CD4-positive, alpha-beta T cell treated with Interferon alpha-2 for 1 hour (primary cell): ENCODE measurements at regions not wholly inside any gene's neighbourhood (a gene's known extent, or its start where the extent isn't known, plus 50 kb on each side); places are given as distances from the start of the nearest gene placed in this dataset.

Experiments used
- DNase-seq, 2 donors: peaks; one replicate each; pipeline ENCODE4 v3.0.0-alpha.2; 2020 to 2022

DNA sequence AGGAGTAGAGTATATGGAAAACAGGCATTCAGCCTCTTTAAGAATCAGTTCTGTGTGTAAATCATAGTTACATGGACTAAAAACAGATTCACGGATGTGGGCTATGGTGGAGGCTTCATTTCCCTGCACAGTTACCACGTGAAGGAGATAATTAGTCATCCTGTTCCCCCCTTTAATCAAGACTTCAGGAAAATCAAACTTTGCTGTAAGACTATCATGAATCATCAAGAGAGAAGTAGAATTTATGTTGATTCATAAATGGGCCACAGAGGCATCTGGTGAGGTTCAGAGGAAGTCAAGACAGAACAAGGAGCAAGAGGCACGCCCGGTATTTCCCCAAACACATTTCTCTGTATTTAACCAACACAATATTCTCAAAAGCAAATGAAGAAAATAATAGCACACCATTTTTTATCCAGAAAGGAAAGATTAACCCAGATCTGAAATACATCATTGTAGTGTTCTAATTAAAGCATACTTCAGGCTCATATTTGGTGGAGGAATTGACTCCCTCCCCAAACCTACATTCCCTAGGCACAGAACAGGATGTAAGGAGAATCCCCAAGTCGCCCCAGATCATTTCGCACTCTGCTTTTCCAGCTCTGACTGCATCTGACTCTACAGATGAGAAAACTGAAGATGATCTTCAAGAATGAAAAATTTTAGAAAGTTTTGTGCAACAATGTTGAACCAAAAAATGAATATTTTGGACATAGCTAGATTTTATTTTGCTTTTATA lies 175.8 kb upstream of the GAS1 start:
- no peak for DNase-seq

DNA sequence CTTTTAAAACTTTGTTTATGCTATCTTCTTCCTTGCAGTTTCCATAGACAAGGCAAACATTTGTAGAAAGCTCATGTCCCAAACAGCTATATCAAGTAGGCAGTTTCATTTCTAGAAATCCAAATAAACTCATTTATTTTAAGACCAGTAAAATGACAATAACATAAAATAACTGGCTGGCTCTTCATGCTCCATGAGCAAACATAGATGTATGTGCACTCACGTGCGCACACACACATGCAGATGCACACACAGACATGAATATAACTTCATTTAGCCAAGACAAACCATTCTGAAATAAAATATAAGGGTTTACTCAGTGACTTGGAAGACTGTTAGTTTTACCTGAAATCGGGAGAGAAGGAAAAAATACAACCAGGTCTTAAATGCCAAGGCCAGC lies 176.5 kb upstream of the GAS1 start:
- no peak for DNase-seq

DNA sequence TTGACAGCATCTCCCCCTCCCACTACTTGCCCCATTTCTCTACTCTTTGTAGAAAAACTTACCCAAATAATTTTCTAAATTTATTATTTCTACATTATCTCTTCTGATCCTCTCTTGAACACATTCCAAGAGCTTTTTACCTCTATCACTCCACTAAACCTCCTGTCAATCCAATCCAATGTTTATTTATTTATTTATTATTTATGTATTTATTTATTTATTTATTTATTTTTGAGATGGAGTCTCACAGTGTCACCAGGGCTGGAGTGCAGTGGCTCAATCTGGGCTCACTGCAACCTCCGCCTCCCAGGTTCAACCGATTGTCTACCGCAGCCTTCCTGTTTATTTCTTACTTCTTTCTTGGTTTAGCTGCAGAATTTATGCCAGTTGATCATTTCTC lies 178.5 kb upstream of the GAS1 start:
- DNase-seq = no peak

DNA sequence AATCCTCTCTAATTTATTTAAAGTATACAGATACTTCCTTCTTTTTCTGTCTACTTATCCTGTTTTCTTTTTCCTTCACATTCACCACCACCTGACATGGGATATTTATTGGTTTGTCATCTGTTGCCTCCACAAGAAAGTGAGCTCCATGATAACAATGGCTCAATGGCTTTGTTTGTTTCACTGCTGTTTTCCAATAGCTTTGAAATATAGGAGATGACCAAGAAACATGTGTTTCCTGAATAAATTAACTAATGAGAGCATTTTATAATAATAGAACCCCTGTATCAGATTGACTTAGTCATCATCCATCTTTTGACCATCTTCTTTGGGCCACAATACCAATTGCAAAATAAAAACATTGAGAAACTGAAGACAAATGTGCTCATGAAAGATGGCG lies 180.2 kb upstream of the GAS1 start:
- no peak for DNase-seq

DNA sequence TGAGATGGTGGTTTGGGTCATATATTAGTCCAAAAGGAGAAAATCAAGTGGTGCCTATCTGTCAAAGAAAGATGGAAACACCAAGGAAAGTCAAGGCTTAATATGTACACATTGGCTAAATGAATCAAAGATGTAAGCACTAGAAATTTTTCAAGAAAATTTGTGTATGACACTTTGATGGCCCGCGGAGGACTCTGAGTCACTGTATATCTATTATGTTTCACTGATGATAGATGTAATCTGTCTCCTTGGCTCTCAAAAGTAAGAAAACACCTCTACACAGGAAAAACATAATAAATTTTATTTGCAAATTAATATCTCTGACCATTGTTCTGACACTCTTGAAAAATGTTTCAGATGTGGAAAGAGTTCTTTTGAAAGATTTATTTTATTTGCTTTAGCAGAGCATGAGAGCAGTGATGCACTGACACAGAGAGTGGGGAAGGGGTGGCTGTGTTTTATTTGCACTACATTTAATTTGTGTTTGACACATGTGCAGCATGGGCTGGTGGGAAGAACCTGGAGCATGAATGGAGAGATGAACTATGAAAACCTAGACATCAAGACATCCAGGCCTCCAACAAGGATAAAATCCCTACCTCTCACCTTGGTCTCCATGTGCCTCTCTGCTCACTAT lies 180.8 kb upstream of the GAS1 start:
- DNase-seq = no peak

DNA sequence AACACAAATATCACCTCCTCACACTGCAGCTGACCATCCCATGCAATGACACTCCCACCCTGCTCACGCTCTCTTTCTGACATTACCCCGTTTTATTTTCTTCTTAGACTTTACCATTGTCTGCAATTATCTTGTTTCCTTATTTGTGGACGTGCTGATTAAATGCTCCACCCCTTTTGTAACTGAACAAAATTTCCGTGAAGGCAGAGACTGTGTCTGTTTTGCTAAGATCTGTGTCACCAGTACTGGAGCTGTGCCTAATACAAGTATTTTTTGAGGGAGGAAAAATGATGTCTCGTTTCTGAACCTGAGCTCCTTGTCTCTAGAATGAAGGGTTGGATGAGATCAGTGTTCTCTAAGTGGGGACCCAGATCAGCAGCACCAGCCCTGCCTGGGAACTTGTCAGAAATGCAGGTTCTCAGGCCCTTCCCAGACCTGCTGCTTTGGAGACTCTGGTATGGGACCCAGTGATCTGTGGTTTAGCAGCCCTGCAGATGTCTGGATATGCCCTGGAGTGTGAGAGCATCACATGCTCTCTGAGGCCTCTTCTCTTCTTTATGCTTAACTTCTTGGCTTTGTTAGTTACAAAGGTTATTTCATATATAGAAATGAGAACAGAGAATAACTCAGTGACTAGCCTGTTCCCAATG lies 181.7 kb upstream of the GAS1 start:
- no peak for DNase-seq

DNA sequence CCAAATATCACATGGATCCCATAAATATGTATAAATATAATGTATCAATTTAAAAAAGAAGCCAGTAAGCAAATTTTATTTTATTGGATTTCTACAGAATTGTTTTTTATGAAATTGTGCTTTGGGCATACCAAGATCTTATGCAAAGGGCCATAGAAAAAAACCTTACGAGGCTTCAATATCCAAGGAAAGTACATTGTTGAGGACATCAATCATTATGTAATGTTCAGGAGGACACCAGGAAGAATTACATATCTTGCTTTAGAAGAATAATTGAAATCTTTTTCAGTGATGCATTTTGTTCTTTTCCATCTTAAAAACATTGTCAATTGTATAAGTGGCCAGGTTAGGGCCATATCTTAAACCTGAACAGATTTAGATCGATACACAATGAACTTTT lies 187.8 kb upstream of the GAS1 start:
- no peak for DNase-seq

DNA sequence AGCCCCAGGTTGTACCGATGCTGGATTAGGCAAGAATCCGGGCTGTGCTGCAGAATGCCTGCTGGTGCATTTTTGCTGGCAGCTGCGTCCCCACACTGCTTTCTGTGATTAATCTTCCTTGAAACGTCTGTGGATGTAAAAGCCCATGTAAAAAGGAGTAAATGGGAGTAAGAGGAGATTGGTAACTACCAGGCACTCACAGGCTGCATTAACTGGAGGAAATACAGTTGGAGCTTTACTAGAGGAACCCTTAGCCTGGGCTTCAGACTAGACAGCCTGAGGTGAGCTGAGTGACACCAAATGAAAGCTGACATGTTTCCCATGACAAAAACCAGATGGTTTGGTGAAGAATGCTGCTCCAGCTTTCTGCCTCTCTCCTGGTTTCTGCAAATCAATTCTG lies 190.4 kb upstream of the GAS1 start:
- DNase-seq = no peak

DNA sequence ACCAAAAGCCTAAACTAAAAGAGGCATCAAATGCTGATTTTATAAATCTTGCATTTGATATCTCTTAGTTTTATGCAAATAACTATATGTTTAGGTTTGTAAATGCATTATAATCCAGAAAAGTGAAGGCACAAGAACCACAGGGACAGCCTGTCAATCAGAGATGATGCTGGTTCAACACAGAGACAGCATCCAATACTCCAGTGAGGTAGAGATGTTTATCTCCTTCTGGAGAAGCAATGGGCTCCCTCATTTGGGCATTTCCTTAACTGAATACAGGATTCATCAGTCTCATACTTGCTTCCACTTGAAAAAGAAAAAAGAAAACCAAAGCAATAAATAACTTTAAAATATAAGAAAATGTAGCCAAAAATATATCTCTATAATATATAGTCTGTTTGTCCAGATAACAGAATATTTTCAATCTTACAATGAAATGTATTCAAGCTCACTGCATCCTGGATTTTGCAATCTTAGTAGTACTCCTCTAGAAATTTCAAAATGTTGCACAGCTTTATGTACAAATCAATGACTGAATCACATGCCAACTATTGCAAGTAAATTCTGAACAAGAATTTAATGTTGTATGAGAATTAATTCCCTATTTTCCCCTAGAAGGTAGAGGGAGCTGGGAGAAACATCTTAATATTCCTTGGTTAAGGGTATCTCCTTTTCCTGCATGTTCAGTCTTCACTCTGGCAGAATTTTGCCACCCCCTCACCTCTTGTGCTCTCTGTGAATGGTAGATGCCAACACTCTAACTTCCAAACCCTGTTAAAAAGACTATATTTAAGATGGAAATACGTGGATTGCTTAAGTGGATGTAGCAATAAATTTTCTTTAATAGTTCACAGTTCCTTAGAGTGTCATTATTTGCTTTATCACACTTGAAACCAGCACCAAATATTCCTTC lies 191.1 kb upstream of the GAS1 start:
- no peak for DNase-seq

DNA sequence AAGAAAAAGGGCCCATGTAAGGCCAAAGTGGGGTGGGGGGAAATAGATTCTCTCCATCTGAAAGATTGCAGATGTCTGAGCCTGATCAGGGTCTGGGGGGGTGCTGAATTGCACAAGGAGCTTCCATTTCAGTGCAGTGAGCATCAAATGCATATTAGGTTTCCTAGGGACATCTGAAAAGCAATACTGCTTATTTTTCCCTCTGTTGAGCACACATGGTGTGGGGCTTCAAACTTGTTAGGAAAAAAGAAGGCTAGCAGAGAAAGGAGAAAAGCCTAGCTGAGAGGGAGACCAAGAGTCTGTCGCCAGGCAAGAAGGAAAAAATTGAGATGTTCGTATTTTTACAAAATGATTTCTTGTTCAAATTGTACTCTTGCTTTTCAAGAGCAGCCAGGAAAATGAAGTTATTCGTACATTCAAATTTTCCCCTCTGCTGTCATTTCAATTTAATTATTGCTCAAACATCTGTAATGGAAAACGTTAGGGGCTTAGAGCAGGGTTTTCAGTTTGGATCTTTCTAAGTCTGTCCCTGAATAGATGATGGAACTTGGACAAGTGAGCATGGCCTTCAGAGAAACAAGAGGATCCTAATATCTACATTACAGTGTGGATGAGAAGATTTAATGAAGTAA lies 191.9 kb upstream of the GAS1 start:
- no peak for DNase-seq

DNA sequence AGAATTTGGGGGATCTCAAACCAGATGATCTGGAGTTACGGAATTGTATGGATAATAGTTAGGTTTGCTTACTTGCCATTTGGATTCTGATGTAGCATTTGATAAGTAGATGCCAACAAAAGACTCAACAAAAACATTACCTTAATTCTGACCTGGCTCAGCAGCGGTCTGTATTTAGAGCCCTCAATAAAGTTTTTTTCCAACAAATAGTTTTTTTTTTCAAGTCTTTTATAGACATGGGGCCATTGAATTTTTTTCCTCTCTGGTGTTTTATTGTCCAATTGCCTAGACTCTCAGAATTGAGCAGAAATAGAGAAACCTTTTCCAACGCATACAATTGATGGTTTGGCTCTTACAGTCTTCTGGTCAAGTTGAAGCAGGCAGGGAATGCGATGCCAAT lies 192.8 kb upstream of the GAS1 start:
- no peak for DNase-seq

DNA sequence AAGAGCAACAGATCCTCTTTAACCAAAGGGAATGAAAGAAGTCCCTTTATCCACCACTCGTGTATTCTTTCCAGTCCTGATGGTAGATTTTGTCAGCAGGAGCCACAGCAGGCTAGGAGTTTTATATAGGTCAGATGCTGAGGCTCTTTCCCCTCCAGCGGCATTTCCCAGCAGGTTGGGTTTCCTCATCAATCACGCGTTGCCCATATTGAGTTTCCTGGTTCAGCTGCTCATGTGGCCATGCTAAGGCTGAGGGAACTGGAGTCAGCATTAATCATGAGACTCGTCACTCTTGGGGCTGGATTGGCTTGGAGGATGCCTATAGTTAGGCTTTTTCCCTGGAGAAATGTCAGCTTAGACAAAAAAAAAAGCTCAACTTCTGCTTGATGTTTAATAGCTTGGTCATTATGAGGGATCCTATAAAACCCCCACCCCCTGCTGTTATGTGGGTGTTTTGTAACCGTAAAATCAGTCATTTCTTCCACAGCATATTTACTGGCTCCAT lies 193.4 kb upstream of the GAS1 start:
- no peak for DNase-seq

DNA sequence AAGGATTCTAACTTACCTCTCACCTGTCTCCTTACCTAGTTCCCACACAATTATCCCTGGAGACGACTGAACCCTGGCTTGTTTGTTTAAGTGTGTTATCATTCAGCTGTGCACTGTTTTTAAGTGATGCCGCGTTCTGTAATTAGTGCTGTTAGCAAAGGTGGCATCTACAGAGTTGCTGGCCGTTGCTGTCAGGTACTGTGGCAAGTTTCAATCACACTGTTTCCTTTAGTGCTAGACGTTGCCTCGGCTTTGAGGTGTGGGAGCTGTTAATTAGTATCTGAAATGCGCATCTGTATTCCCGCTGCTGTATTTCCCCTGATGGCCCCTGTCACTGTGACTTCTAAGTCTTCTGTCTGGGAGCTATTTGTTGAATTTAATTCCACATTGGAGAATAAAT lies 193.8 kb upstream of the GAS1 start:
- DNase-seq = no peak

DNA sequence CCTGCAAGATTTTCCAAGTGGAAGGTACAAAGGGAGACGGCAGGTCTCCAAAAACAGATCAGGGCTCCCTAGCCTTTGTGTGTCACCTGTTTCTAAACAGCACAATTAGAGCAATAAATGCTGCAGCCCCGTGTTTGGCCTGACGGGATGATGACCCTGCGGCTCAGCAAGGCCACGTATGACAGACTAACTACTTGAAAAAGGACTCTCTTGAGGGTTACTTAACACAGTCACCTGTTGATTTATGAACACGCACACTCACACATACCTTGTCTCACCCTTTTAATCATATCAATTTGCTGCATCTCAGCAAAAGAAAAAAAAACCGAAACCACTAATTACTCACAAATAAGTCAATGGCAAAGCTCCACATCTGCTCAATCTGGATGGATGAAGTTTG lies 199.6 kb upstream of the GAS1 start:
- no peak for DNase-seq

DNA sequence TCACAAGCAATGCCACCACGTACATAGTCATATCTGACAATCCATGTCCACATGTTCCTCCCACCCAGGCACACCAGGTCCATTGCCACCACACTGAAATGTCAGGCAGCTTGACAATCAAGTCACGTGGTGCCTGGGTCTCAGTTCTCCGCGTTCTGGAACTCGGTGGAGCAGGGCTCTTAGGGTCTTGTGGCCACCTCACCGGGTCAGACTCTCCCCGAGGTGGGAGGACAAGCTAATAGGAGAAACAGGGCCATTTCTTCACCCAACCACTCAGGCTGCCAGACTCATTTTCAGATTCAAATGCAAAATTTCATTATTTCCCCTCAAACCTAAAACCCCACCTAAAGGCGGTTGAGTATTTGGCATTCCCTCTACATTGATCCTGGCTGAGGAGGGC lies 200.5 kb upstream of the GAS1 start:
- no peak for DNase-seq

DNA sequence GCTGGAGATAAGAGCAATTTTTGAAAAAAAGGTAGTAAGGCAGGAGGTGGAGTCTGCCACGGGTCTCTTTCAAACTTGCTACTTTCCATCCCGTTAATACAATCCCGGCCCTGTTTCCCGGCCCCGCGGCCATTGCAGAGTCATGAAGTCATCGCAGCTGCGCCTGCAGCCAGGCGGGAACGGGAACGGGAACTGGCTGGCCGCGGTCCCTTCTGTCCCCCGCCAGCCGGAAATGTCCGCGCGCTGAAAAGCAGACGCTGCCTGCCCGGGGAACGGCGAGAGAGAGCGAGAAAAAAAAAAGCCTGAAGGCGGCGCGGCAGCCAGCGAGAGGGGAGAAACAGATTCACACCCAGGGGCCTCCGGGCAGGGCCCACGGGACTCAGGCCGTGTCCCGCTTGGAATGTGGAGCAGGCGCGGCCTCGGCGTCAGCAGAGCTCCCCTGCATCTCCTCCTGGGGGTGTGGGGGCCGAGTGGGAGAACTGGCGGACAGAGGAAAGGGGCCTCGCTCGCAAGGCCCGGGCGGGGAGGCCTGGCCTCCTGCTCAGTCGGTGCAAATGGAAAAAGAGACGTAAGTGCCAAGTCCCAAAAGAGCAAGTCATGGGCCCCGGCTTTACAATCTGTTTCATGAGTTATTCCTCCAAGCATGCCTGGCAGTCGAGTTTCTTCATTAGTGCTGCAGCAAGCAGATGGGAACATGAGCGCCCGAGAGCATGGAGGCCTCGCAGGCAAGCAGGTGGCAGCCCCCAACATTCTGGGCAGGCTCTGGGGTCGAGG lies 201.2 kb upstream of the GAS1 start:
- DNase-seq = no peak

DNA sequence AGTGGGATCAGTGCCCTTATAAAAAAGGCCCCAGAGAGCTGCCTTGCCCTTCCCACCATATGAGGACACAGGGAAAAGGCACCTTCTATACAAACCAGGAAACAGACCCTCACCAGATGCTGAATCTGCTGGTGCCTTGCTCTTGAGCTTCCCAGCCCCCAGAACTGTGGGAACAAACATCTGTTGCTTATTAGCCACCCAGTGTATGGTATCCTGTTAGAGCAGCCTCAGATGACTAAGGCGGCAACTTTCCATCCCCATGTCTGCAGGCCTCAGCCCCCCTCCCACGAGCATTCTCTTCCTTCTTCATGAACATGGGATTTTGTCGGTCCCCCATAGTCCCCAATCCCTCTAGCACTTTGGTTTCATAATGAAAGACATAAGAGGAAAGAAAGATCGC lies 202.5 kb upstream of the GAS1 start:
- DNase-seq = no peak

DNA sequence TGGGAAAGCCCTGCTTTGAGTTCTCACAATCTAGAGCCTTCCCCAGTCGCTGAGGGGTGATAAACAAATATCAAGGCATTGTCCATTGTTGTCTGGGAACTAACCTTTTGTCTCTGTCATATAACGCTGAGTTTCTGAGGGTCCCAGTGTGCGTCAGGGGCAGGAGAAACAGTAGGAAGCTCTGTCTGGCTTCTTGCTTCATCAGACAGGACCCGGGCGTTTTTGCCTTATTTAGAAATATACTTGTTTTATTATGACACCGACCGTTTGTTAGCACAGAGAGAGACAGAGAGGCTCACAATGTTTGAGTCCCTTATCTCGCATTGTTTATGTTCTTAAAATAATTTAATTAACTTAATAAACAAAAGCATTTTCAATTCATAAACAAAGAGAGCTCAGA lies 204.9 kb upstream of the GAS1 start:
- DNase-seq = no peak

DNA sequence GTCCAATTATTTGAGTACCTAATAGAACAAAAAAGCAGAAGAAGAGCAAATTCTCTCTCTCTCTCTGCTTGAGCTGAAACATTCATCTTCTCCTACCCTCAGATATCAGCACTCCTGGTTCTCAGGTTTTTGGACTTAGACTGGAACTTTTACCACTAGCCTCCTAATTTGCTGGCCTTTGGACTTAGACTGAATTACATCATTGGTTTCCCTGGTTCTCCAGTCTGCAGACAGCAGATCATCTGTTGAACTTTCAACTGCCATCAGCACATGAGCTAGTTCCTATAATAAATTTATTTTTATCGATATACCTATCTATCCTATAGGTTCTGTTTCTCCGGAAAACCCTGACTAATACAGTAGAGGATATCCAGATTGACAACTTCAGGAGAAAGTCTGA lies 208.9 kb upstream of the GAS1 start:
- DNase-seq = no peak

DNA sequence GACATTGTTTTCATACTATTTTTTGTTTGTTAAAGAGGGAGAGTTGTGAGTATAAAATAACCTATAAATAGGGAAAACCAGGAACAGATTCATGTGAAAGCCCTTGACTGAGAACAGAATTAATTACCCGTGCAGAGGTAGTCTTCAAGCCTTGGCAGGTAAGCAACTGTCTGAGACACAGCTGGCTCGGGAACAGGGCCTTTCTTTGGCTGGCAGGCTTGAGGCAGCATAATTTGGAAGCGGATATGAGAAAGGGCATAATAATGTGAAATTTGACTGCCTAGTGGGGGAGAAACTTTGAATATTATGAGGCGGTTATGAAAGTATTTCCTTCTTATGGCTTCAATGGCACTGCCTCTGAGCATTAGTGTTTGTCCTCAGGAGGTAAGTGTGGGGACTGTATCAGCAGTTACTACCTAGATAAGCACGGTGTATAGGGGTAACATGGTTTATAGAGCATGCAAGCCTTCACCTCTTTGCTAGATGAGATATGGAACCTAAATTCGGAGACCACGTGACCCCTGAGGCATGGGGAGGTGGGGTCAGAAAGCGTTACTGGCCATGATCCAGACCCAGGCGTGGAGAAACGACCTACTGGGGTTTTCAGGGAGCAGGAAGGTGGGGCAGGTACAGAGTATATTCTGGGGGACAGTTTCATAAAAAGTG lies 210.2 kb upstream of the GAS1 start:
- no peak for DNase-seq

DNA sequence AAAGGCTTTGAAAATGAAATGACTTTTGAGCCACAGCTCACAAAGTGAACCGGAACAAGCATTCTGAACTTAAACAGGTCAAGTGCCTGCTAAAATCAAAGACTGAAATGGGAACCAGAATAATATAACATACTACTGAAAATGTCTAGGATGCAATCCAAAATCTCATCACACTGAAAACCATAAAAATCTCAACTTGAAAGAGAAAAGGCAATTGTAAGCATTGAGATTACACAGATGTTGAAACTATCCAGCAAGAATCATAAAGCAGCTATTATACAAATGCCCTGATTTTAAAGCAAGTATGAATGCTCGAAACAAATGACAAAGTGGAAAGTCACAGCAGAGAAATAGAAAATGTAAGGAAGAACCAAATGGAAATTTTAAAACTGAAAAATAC lies 211.5 kb upstream of the GAS1 start:
- no peak for DNase-seq
